HG03060 (cell line): ENCODE measurements at regions not wholly inside any gene's neighbourhood (a gene's known extent, or its start where the extent isn't known, plus 50 kb on each side); places are given as distances from the start of the nearest gene placed in this dataset.

Experiments used
- ATAC-seq: cut with Tn5 transposase; IDR thresholded peaks from one replicate; pipeline ENCODE4 v1.9.1; 2021; ENCODE audit warnings: low read depth, moderate number of reproducible peaks; ENCODE audit not compliant: unreplicated experiment

DNA sequence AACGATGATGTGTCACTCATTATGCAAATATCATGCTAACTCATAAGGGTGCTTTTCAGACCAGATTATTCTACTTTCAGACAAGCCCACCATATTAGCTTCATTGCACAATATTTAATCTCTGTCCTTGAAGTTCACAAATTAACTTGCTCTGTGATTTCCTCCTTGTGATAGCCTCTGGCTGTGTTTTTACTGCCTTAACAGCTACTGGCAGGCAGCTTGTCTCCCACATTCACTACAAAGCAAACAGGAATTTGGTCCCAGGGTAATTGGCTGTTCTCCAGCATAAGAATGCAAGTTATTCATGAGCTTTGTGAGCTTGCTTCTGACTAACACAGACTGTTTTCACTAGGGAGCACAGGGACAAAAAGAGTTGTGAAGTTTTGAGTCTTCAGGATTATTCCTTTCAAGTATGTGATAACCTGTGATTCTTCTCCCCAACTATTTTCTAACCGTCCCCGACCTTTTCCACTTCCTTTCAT lies 87.9 kb upstream of the HMCN1 start:
- ATAC-seq = no peak

GRCh38 chr1:185645686-185646085 lies 88.5 kb upstream of the HMCN1 start:
- ATAC-seq = no peak

DNA sequence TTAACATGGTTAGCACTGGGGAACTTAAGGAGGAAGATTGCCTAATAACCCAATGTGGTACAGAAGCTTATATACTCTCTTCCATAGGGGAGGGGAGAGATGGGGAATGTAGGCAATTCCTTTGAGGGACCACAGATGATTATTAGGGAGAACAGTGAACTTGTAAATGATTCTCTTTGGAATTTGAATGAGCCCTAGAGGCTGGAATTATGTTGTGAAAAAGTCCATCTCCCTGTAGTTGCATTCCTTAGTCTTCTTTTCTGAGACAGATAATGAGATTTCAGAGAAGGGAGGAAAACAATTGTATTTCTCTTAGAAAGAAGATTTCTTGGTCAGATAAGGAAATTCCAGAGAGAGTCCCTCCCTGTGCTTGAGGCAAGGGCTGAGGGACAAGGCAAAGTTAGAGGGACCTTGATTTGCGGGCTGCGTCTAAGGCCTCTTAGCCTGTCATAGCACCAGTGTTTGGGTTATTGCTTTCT lies 89.0 kb upstream of the HMCN1 start:
- no peak for ATAC-seq

DNA sequence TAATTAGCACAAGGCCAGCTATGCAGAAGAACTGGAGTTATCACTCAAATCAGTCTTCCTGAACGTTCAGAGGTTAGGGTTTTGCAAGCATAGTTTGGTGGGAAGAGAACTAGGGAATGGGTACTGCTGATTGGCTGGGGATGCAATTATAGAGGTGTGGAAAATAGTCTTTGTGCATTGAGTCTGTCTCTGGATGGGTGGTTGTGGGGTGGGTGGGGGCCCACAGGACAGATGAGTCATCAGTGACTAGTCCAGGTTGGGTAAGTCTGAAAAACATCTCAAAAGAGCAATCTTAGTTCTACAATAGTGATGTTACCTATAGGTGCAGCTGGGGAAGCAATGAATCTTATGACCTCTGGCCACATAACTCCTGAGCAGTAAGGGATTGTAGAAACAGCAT lies 89.7 kb upstream of the HMCN1 start:
- no peak for ATAC-seq

DNA sequence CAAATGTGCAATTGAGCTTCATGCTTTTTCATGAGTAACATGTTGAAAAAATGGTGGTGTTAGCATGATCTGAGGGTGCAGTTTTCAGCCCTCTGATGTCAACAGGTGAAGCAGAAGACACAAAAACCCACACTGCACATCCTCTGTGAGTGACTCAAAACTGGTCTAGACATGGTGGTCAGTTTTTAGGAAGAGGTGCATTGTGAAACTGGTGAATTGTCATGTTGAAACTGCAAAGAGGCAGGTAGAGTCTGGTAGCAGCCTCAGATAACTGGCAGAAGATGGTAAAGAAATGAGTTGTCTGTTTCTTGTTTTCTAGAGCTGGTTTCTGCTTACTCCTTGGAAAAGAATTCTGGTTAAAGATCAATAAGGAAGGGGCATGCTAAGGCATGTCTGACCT lies 97.3 kb upstream of the HMCN1 start:
- peak; percentile 99 for ATAC-seq

- ATAC-seq = no peak
Measured at GRCh38 chr1:185634704-185635103, 99.5 kb upstream of the HMCN1 start.

DNA sequence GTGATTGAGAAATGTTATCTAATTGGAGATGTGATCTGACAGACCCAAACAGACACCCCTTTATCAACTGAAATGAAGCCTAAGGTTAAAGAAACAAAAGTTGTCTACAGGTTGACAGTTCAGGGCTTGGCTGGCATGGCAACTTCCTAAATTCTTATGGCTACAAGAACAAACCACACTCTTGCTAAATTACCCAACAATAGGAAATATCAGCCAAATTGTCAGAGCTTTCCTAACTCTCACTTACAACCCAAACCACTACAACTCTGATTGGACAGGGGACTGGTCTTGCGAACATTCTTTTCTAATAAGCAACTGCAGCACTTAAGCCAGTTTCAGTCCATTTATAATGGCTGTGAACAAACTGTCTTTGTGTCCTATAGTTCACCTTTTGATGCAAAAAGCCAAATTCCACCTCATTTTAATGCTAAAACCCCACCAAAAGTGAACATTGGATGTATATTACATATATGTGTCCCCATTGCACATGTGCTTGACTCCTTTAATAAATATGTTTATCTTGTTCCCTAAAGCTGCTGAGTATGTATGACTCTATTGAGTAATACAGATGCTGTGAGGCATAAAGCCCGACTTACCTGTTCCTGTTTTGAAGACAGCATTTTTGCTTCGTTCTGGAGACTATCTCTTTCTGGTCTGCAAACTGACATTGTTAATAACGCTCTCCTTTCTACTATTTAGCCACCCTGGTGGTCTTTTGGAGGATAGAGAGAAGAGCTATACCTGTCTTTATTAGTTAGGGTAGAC lies 101.3 kb upstream of the HMCN1 start:
- no peak for ATAC-seq

DNA sequence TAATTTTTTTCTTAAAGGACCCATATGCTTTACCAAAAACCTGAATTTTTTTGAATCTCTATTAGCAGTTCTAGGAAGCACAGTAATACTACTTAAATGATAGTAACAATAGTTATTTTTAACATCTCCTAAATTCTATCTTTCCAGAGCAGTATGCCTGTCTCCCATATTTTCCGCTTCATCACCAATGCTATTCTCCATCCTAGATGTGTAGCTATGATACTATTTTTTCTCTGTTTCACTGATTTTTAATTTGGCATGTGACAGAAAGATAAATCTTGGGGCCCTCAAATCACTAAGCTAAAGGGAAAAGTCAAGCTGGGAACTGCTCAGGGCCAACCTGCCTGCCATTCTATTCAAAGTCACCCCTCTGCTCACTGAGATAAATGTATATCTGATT lies 102.3 kb upstream of the HMCN1 start:
- ATAC-seq = no peak

DNA sequence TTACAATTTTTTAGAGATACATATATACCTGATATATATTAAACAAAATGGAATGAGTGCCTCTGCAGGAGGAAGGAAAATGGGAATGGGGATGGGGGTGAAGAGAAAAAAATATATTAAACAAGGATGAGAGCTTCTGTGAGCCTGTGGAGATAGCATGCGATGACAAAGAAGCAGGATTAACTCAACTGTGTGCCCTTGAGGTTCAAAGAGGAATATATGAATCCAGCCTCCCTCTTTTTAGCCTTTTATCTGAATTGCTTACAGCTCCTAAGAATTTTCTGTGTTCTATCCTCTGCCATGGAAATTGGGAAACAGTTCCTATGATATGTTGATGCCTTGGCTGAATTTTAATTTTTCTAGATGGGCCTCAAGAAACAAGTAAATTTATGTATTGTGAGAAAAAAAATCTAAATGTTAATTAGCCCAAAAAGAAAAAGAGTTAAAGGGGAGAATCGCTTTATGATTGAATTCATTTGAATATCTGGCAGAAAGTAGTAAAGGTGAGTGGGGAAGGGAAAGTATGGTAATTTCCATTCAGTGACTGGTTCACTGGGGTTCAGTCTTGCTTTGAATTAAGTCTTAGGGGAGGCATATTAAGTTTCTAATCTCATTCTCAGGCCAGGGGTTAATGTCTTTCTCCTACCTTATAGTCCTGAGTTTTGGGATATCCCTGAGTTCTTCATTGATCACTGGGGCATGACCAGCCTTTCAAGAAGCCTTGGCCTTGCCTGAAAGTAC lies 106.3 kb upstream of the HMCN1 start:
- ATAC-seq = no peak

DNA sequence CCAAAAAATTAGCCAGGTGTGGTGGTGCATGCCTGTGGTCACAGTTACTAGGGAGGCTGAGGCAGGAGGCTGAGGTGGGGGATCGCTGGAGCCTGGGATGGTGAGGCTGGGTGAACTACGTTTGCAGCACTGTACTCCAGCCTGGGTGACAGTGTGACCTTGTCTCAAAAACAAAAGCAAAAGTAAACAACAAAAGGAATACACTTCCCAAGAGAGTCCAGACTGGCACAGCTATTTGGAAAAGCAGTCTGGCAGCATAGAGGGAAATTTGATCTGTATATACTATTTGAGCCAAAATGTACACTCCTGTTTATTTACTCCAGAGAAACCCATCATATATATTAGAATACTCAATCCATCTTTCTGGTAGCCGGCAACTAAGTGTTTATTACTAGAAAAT lies 107.0 kb upstream of the HMCN1 start:
- ATAC-seq = no peak

GRCh38 chr1:185626344-185626743 lies 107.8 kb upstream of the HMCN1 start:
- no peak for ATAC-seq

DNA sequence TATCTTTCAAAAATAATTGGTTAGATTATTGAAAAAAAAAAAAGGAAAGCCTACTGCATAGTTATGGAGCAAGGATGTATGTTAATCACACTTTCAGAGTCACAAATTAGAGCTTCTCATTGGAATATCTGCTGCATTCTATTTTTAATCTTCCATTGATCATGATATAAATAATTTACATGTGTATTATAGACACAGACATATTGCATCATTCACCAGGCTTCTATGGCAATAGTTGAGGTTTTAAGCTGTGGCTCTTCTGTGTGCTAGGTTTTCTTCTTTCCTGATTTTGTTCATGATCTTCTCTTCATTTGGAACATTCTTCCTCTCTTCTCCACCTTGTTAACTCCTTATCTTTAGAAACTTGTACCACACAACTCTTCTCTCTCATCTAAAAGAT lies 123.2 kb upstream of the HMCN1 start:
- no peak for ATAC-seq

DNA sequence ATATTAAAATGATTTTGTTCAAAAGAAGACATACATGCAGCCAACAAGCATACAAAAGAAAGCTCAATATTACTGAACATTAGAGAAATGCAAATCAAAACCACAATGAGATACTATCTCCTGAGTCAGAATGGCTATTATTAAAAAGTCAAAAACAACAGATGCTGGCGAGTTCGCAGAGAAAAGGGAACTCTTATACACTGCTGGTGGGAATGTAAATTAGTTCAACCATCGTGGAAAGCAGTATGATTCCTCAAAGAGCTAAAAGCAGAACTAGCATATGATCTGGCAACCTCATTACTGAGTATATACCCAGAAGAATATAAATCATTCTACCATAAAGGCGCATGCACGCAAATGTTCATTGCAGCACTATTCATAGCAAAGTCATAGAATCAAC lies 126.0 kb upstream of the HMCN1 start:
- ATAC-seq = peak; percentile 66

DNA sequence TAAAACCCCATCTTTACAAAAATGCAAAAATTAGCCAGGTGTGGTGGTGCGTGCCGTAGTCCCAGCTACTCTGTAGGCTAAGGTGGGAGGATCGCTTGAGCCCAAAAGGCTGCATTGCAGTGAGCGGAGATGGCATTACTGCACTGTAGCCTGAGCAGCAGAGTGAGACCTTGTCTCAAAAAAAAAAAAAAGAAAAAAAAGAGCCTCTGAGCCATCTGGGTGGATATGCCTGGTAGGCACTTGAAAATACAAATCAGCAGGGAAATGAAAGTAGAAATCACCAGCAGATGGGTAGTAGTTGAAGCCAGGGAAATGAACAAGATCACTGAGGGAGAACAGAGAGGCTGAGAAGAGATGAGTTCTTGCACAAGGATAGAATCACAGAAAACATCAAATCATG lies 131.0 kb upstream of the HMCN1 start:
- peak; percentile 37 for ATAC-seq

DNA sequence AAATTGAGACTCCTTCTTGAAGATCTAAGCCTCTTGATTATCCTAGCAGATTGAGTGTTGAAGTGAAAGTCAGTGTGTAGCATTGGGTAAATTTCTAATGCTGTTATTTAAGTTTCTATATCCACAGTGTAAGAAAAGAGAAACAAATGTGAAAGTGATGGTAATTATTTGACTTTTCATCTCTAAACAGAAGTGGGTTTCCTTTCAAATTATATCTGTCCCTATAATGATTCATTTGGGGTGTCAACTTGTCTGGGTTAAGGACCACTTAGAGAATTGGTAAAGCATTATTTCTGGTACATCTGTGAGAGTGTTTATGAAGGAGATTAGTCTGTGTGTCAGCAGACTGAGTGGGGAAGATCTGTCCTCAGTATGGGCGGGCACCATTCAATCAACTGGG lies 133.0 kb upstream of the HMCN1 start:
- ATAC-seq = no peak

- no peak for ATAC-seq
Measured at GRCh38 chr1:185600641-185601040, 133.6 kb upstream of the HMCN1 start.

DNA sequence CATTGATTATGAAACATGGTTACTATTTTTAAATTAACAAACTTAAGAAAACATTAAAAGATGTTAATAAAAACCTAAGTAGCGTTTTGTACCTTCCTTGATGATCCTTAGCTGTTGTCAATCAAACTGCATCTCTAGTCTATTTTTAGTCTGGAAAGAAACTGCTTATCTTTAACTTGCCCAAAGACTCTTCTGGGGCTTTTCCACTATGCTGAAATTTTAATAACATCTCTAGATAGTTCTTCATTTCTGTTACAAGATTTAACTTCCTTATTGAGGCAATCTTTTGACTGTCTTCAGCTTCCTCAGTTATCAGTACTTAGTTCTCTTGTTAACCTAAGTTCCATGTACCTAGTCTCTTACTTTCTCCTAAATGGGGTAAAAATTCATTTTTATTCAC lies 135.9 kb upstream of the HMCN1 start:
- ATAC-seq = no peak

DNA sequence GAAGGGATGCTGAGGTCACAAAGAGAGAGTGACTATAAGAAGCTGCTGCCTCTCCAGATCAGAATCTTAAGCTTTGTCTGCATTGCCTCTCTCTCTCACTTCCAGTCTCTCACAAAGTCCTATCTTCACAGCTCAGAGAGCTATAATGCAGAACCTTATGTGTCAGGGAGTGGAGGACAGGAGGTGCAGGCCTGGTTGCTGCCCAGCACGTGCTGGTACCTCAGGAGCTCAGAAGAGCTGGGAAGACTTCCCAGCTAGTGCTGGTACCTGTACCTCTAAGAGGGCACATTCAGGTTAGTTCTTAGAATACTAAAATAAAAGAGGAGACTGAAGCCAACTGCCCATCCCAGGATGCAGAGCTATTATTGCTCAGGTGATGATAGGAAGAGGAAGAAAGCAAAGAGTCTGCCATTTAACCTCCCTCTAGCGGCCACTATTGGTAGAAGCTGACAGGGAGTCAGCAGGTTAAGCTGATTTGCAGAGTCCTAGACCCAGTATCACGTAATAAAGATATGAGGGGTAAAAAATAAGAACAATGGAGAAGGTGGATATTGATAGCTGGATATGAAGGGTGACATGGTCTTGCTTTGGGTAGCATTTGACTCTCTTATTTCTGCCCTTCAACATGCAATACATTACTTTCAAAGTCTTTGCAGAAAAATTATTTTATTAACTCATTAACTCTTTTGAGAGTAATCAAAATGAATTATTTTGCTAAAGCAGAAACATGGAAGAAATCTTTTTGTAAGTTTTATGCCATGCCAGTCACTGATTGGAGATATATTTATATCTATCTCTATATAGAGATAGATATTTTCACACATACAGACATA lies 138.1 kb upstream of the HMCN1 start:
- ATAC-seq = peak; percentile 84

GRCh38 chr1:185594786-185595410 lies 139.3 kb upstream of the HMCN1 start:
- ATAC-seq = no peak

- ATAC-seq = no peak
Measured at GRCh38 chr1:185593271-185593670, 140.9 kb upstream of the HMCN1 start.

- ATAC-seq = no peak
Measured at GRCh38 chr1:185585770-185586169, 148.4 kb upstream of the HMCN1 start.
